IMR-90 (cell line): ENCODE measurements at regions not wholly inside any gene's neighbourhood (a gene's known extent, or its start where the extent isn't known, plus 50 kb on each side); places are given as distances from the start of the nearest gene placed in this dataset.

Experiments used
- ATAC-seq: fragments of 200-7000 bp; cut with Tn5 transposase; 2 replicates; pipeline ENCODE4 v1.9.1; 2020; ENCODE audit warnings: low read depth, mild to moderate bottlenecking, moderate library complexity
- BruUV-seq: library from RNA; stranded (reverse); fragments of 400-500 nt; replicated peaks from 2 replicates; lab custom pipeline; 2021; lab: Mats Ljungman, UMichigan
- CTCF ChIA-PET: fragments of 300-600 bp; formaldehyde crosslinking; extraction: SDS; loops from one replicate; lab custom pipeline; 2021; ENCODE audit warnings: antibody characterized with exemption; lab: Yijun Ruan, JAX
- POLR2A ChIA-PET: fragments of 300-600 bp; sonication (Branson Sonifier 250); formaldehyde crosslinking; loops from one replicate; lab custom pipeline; 2022; ENCODE audit warnings: antibody characterized with exemption; ENCODE audit not compliant: unreplicated experiment; lab: Charles Lee
- DNase-seq: peaks from one replicate; pipeline ENCODE4 v3.0.0; 2013
- H2AFZ ChIP-seq: replicated peaks from 2 replicates; pipeline ENCODE3; 2013; ENCODE audit warnings: low read length, mild to moderate bottlenecking; ENCODE audit not compliant: poor library complexity
- H2AK5ac ChIP-seq: 2 replicates; pipeline ENCODE4 v1.6.1; 2013; ENCODE audit warnings: low read depth, low read length, inconsistent platforms
- H2AK9ac ChIP-seq: replicated peaks from 2 replicates; pipeline ENCODE3; 2013; ENCODE audit warnings: mild to moderate bottlenecking, low read depth, low read length, moderate library complexity; ENCODE audit not compliant: poor library complexity
- H2BK120ac ChIP-seq: 2 replicates; pipeline ENCODE4 v1.6.1; 2013; ENCODE audit warnings: low read depth, low read length, inconsistent platforms
- H2BK15ac ChIP-seq: 3 replicates; pipeline ENCODE4 v1.6.1; 2013; ENCODE audit warnings: low read depth, low read length, inconsistent platforms
- H2BK20ac ChIP-seq: 2 replicates; pipeline ENCODE4 v1.6.1; 2013; ENCODE audit warnings: low read depth, mild to moderate bottlenecking, inconsistent platforms, low read length, moderate library complexity
- H2BK5ac ChIP-seq: 2 replicates; pipeline ENCODE4 v1.6.1; 2013; ENCODE audit warnings: mild to moderate bottlenecking, low read depth, low read length, inconsistent platforms; ENCODE audit not compliant: poor library complexity, severe bottlenecking
- H3K14ac ChIP-seq: replicated peaks from 2 replicates; pipeline ENCODE4 v1.6.1; 2013; ENCODE audit warnings: low read depth, low read length, inconsistent platforms
- H3K18ac ChIP-seq: 2 replicates; pipeline ENCODE4 v1.6.1; 2013; ENCODE audit warnings: low read depth, low read length, control low read depth
- H3K23ac ChIP-seq: 2 replicates; pipeline ENCODE4 v1.6.1; 2013; ENCODE audit warnings: low read depth, low read length, inconsistent platforms
- H3K27ac ChIP-seq: 2 replicates; pipeline ENCODE4 v1.5.1; 2013; ENCODE audit warnings: mild to moderate bottlenecking, control low read depth, low read length; ENCODE audit not compliant: insufficient read depth
- H3K27me3 ChIP-seq: 2 replicates; pipeline ENCODE4 v1.6.1; 2013; ENCODE audit warnings: low read length; ENCODE audit not compliant: control insufficient read depth, insufficient read depth
- H3K36me3 ChIP-seq: 2 replicates; pipeline ENCODE4 v1.6.1; 2013; ENCODE audit warnings: low read length, mixed read lengths; ENCODE audit not compliant: control insufficient read depth, insufficient read depth
- H3K4ac ChIP-seq: 2 replicates; pipeline ENCODE4 v1.6.1; 2013; ENCODE audit warnings: low read depth, low read length, inconsistent platforms
- H3K4me1 ChIP-seq: 2 replicates; pipeline ENCODE4 v1.6.1; 2013; ENCODE audit warnings: low read length, mixed read lengths; ENCODE audit not compliant: control insufficient read depth, insufficient read depth
- H3K4me2 ChIP-seq: 2 replicates; pipeline ENCODE4 v1.6.1; 2013; ENCODE audit warnings: low read depth, mild to moderate bottlenecking, control low read depth, low read length, moderate library complexity
- H3K4me3 ChIP-seq: 2 replicates; pipeline ENCODE4 v1.5.1; 2013; ENCODE audit warnings: low read depth, mild to moderate bottlenecking, control low read depth, low read length, moderate library complexity; ENCODE audit not compliant: insufficient read depth
- H3K56ac ChIP-seq: 2 replicates; pipeline ENCODE4 v1.6.1; 2013; ENCODE audit warnings: low read length, inconsistent platforms; ENCODE audit not compliant: insufficient read depth; ENCODE audit errors: extremely low read depth
- H3K79me1 ChIP-seq, 2 experiments: 2 replicates each; pipeline ENCODE4 v1.6.1; 2013; ENCODE audit warnings: low read length in 2 of 2, inconsistent platforms in 1 of 2, low read depth in 1 of 2
- H3K9ac ChIP-seq: 2 replicates; pipeline ENCODE4 v1.6.1; 2013; ENCODE audit warnings: low read depth, low read length, control low read depth
- H3K9me1 ChIP-seq: 2 replicates; pipeline ENCODE4 v1.6.1; 2013; ENCODE audit warnings: low read length, inconsistent platforms; ENCODE audit not compliant: insufficient read depth
- H3K9me3 ChIP-seq: 2 replicates; pipeline ENCODE4 v1.6.1; 2013; ENCODE audit warnings: low read length; ENCODE audit not compliant: control insufficient read depth, insufficient read depth
- H4K20me1 ChIP-seq: 2 replicates; pipeline ENCODE4 v1.6.1; 2013; ENCODE audit warnings: low read length, inconsistent platforms; ENCODE audit not compliant: insufficient read depth
- H4K5ac ChIP-seq: 2 replicates; pipeline ENCODE4 v1.6.1; 2013; ENCODE audit warnings: mild to moderate bottlenecking, low read depth, low read length, control low read depth
- H4K8ac ChIP-seq, 2 experiments: 2 replicates each; pipeline ENCODE4 v1.6.1; 2013; ENCODE audit warnings: low read depth in 2 of 2, low read length in 2 of 2, control low read depth in 1 of 2, inconsistent platforms in 1 of 2
- H4K91ac ChIP-seq: 2 replicates; pipeline ENCODE4 v1.6.1; 2013; ENCODE audit warnings: low read depth, low read length, inconsistent platforms; ENCODE audit not compliant: insufficient read depth
- CEBPB ChIP-seq: IDR thresholded peaks from 2 replicates; pipeline ENCODE4 v1.6.1; 2012; ENCODE audit warnings: low read depth, low read length, improper control_type of control experiment
- WGBS, 2 experiments: methylation state at CpG; one replicate each; pipeline versions ENCODE4 v1.1.5 to v1.1.7; 2013; ENCODE audit warnings: missing lambda C conversion rate in 2 of 2; ENCODE audit not compliant: insufficient read length in 1 of 2; ENCODE audit errors: extremely low coverage in 2 of 2; 5-methylcytosine and 5-hydroxymethylcytosine counted together
- dilution Hi-C: fragments of 300-500 bp; cut with HindIII; formaldehyde crosslinking; loops from one replicate; pipeline ENCODE4 v1.14.3; 2018; ENCODE audit warnings: low sequenced_read_pairs; ENCODE audit not compliant: unreplicated experiment
- in situ Hi-C: fragments of 300-500 bp; cut with MboI; formaldehyde crosslinking; loops from 3 replicates; pipeline ENCODE4 v1.14.3; 2019; ENCODE audit warnings: low sequenced_read_pairs, inconsistent platforms, mixed read lengths
- intact Hi-C: fragments of 100-400 bp; cut with micrococcal nuclease; formaldehyde crosslinking; loops from 2 replicates; pipeline ENCODE4 v1.10.0; 2022

DNA sequence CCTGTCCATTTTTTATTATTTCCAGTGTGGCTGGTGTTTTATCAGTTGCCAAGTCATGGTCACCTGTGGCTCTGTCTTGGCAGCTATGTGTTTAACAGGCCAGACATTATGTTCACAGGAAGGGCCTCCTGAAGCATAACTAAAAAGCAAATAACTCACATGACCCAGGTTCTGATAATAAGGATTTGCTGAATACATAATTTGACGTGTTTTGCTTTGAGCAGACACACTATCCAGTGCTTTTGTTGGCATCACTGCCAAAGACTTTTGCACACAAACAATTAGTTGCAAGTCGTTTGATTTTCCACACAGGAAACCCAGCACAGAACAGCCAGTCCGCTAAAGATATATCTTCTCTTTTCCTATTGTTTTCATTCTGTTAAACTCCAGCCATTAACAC lies 173.6 kb downstream of the ARL4A start:
- intact Hi-C loops, result no loop called here
- dilution Hi-C loops, result no loop called here
- no peak for TF ChIP-seq CEBPB
- Histone ChIP-seq H3K18ac (no peak overlapping the region), H4K5ac (no peak overlapping the region), H3K79me1 (no peaks in the 10 kb centered on the region), H2BK120ac (no peak overlapping the region), H2AK5ac (no peak overlapping the region), H3K4me3 (no peak overlapping the region), H2BK20ac (no peak overlapping the region), H3K36me3 (no peaks in the 10 kb centered on the region), H3K4me2 (no peak overlapping the region), H3K56ac (no peak overlapping the region), H3K9me1 (0 out of 2 replicates have a peak, but pooled peaks cover 3% of the 10 kb centered on the region), H3K4ac (no peak overlapping the region), H2BK15ac (no peak overlapping the region), H3K14ac (no peak overlapping the region), H3K9ac (no peak overlapping the region), H4K8ac (no peak overlapping the region), H4K20me1 (no peaks in the 10 kb centered on the region), H3K27me3 (no peaks in the 10 kb centered on the region), H2AK9ac (no peak overlapping the region), H3K27ac (no peak overlapping the region), H2AFZ (no peak overlapping the region), H4K91ac (no peak overlapping the region), H3K4me1 (no peaks in the 10 kb centered on the region), H3K23ac (no peak overlapping the region), H2BK5ac (no peak overlapping the region), H3K9me3 (no peaks in the 10 kb centered on the region)
- CTCF ChIA-PET, result no interaction called here
- in situ Hi-C loops, result no loop called here
- ATAC-seq (no peak), DNase-seq (no peak)
- WGBS, 2 experiments, result 43% methylated on average over 1 of the region's 3 CpGs; no CpG with 5 or more reads in 1 of the 2 experiments
- POLR2A ChIA-PET, result no interaction called here
- BruUV-seq, result no TSS peak
